Thymus (tissue), 11 donors: ENCODE measurements at regions not wholly inside any gene's neighbourhood (a gene's known extent, or its start where the extent isn't known, plus 50 kb on each side); places are given as distances from the start of the nearest gene placed in this dataset.

Source experiments
- DNase-seq, 9 donors: peaks; one replicate each; pipeline ENCODE4 v3.0.0-alpha.2; 2013; ENCODE audit warnings: low spot score in 9 of 9, low read depth in 6 of 9, missing footprints in 1 of 9
- H3K27ac ChIP-seq, 2 donors: one replicate each; pipeline ENCODE4 v1.5.1; 2013; ENCODE audit warnings: control low read depth in 1 of 2, low read depth in 1 of 2, low read length in 1 of 2, mild to moderate bottlenecking in 1 of 2, moderate library complexity in 1 of 2
- H3K27me3 ChIP-seq, 2 donors: one replicate each; pipeline ENCODE4 v1.5.1; 2013; ENCODE audit warnings: low read length in 1 of 2; ENCODE audit not compliant: control insufficient read depth in 2 of 2, insufficient read depth in 1 of 2
- H3K36me3 ChIP-seq, 2 donors: one replicate each; pipeline ENCODE4 v1.5.1; 2013; ENCODE audit warnings: low read length in 1 of 2, mild to moderate bottlenecking in 1 of 2, moderate library complexity in 1 of 2; ENCODE audit not compliant: control insufficient read depth in 2 of 2, insufficient read depth in 2 of 2
- H3K4me1 ChIP-seq, 2 donors: one replicate each; pipeline ENCODE4 v1.5.1; 2013; ENCODE audit warnings: low read length in 2 of 2; ENCODE audit not compliant: control insufficient read depth in 2 of 2, insufficient read depth in 2 of 2
- H3K4me3 ChIP-seq, 2 donors: one replicate each; pipeline ENCODE4 v1.5.1; 2013; ENCODE audit warnings: low read length in 2 of 2, control low read depth in 1 of 2, mild to moderate bottlenecking in 1 of 2
- H3K9me3 ChIP-seq, 2 donors: one replicate each; pipeline ENCODE4 v1.5.1; 2013; ENCODE audit warnings: low read length in 1 of 2, mild to moderate bottlenecking in 1 of 2; ENCODE audit not compliant: control insufficient read depth in 2 of 2, insufficient read depth in 1 of 2
- WGBS: extraction: QIAGEN DNeasy Blood & Tissue Kit; methylation state at CpG from one replicate; pipeline ENCODE4 v1.1.7; 2013; 5-methylcytosine and 5-hydroxymethylcytosine counted together
- donor health status: healthy.

DNA sequence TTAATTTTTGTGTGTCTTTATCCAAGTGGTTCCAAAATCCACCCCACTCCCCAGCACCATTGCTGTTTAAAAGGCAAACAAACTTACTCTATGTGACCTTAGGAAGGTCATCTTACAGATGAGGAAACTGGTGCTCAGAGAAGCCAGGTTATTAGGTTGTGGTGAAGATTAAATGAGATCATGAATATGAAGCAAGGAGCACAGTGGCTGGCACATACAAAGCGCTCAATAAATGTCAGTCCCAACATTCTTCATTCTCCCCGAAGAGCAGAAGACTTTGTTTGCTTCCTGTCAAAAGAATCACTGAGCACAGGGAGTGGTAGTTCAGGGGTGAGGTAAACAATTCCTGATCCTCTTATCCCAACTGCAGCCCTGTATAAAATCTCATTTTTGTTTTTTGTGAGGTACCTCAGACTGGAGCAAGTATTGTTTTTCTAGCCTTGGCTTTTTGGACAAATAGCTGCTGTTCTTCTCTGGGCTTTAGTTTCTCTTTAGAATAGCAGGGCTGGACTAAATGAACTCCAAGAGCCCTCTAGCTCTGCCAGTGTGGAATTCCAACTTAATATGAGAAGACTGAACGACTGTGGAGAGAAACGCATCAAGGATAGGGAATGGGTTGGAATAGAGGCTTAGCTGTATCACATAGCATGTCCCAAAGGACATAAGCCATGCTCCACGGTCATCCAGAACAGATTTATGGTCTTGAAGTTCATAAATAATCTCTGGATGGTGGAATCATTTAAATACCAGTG, 455.3 kb upstream of the USP24 start:
- WGBS = 88% methylated on average over 5 of the region's 5 CpGs
- no peaks in the 10 kb centered on the region for H3K9me3 ChIP-seq
- H3K27ac ChIP-seq = no peak overlapping the region
- no peaks in the 10 kb centered on the region for H3K27me3 ChIP-seq
- no peak for DNase-seq
- no peak overlapping the region for H3K4me3 ChIP-seq
- no peaks in the 10 kb centered on the region for H3K4me1 ChIP-seq
- no peaks in the 10 kb centered on the region for H3K36me3 ChIP-seq

DNA sequence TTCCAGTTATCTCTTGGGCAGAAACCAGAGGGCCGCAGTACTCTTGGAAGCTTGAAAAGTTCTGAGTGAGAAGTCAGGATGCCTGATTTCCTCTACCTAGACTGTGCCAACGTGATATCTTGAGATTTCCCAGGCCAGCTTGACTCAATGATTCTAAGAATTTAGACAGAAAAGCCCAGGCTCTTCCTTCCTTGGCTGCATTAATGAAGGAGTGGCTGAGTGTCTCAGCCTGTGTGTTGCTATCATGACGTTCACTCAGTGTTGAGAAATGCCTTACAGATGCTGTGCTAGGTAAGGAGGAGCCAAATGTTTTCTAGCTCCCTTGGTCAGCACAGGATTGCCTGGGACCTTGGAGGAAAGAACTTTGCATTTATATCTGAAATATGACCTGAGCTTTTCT, 454.1 kb upstream of the USP24 start:
- Histone ChIP-seq H3K9me3 (no peaks in the 10 kb centered on the region), H3K27ac (no peak overlapping the region), H3K27me3 (no peaks in the 10 kb centered on the region), H3K4me1 (no peaks in the 10 kb centered on the region), H3K4me3 (no peak overlapping the region), H3K36me3 (no peaks in the 10 kb centered on the region)
- no peak for DNase-seq
- WGBS = 82% methylated on average over 3 of the region's 3 CpGs

DNA sequence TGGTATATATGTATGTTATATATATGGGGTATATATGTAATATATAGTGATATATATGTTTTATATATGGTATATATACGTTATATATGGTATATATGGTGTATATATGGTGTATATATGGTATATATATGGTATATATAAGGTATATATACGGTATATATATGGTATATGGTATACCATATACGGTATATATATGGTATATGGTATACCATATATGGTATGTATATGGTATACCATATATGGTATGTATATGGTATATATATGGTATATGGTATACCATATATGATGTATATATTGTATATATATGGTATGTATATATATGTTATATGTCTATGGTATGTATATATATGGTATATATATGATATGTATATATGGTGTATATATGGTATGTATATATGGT, 447.7 kb upstream of the USP24 start:
- H3K4me3 ChIP-seq = no peak overlapping the region
- H3K4me1 ChIP-seq = no peaks in the 10 kb centered on the region
- H3K9me3 ChIP-seq = no peaks in the 10 kb centered on the region
- no peaks in the 10 kb centered on the region for H3K27me3 ChIP-seq
- H3K36me3 ChIP-seq = no peaks in the 10 kb centered on the region
- 91% methylated on average over 3 of the region's 3 CpGs for WGBS
- DNase-seq = no peak
- no peak overlapping the region for H3K27ac ChIP-seq

DNA sequence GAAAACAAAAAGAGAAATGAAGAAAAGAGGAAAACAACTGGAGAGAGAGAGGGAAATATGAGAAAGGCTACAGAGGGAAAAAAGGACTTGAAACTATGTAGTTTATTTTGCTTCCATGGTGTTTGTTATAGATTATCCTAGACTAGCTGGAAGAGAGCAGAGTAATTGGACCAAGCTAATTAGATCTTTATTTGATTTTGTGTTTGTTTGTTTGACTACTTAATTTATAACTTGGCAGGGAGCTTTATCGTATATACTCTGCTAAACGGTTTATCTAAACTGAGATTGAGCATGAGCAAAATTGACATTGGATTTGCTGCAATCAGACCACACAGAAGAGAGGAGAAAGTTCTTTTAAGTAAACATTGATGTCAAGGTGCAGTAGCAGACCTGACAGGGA, 443.8 kb upstream of the USP24 start:
- no peaks in the 10 kb centered on the region for H3K27me3 ChIP-seq
- no peak overlapping the region for H3K27ac ChIP-seq
- DNase-seq = no peak
- 92% methylated on average over 2 of the region's 2 CpGs for WGBS
- H3K9me3 ChIP-seq = no peaks in the 10 kb centered on the region
- H3K4me1 ChIP-seq = no peaks in the 10 kb centered on the region
- no peaks in the 10 kb centered on the region for H3K36me3 ChIP-seq
- H3K4me3 ChIP-seq = no peak overlapping the region

DNA sequence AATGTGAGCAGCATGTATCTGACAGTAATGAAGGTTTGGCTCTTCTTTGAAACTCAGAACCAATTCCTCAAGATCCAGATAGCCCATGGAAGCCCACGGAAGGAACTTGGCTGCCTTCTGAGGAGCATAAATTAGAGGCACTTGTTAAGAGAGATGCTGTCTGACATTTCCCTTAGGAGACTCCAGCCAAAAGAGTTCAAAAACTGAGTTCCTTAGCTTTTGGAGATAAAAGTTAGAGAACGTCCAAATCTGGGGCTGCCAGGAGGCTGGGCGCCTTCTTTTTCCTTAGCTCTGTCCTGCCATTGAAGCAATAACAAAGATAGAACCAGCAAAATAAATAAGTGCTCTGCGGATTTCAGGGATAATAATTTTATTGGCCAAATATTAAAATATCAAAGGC, 439.6 kb upstream of the USP24 start:
- Histone ChIP-seq H3K9me3 (no peaks in the 10 kb centered on the region), H3K4me3 (no peak overlapping the region), H3K27me3 (no peaks in the 10 kb centered on the region), H3K4me1 (no peaks in the 10 kb centered on the region), H3K27ac (no peak overlapping the region), H3K36me3 (no peaks in the 10 kb centered on the region)
- DNase-seq = no peak
- 95% methylated on average over 4 of the region's 4 CpGs for WGBS

DNA sequence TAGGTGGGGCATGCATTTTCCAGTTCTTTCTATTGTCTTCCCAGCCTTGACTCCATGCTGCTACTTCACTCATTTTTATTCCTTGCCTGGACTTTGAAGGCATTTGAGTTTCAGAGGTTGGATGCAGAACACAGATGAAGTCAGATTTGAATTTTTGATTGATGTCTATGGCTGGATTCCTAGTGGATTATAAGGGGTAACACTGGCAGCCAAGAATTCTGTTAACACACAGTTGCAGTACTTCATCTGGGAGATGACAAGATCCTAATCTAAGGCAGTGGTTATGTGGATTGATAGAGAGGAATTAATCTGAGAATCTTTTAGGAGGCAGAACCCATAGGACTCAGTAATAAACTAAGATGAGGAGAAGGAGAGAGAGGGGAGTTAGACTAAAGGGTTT, 439.0 kb upstream of the USP24 start:
- Histone ChIP-seq H3K36me3 (no peaks in the 10 kb centered on the region), H3K4me1 (no peaks in the 10 kb centered on the region), H3K27me3 (no peaks in the 10 kb centered on the region), H3K27ac (no peak overlapping the region), H3K4me3 (no peak overlapping the region), H3K9me3 (no peaks in the 10 kb centered on the region)
- DNase-seq = no peak

DNA sequence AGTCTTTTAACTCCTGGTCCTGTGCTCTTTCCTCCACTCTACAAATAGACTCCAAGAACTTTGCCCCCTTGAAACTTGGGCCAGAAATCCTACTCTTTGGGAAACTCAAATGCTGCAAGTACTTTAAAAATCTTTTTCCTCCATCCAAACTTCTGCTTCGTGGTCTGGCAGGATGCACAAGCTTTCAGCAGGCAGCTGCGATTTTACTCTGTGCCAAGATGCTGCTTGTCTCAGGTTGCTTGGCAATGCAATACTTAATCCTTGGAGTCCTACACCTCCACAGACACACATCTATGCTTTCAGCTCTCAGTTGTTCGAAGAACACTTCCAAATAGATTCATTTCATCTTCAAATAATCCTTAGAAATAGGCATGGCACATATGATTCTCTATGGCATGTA, 435.3 kb upstream of the USP24 start:
- no peak overlapping the region for H3K4me3 ChIP-seq
- WGBS = 63% methylated on average over 3 of the region's 3 CpGs
- no peaks in the 10 kb centered on the region for H3K36me3 ChIP-seq
- no peaks in the 10 kb centered on the region for H3K27me3 ChIP-seq
- no peaks in the 10 kb centered on the region for H3K9me3 ChIP-seq
- H3K4me1 ChIP-seq = no peaks in the 10 kb centered on the region
- DNase-seq = no peak
- H3K27ac ChIP-seq = no peak overlapping the region

DNA sequence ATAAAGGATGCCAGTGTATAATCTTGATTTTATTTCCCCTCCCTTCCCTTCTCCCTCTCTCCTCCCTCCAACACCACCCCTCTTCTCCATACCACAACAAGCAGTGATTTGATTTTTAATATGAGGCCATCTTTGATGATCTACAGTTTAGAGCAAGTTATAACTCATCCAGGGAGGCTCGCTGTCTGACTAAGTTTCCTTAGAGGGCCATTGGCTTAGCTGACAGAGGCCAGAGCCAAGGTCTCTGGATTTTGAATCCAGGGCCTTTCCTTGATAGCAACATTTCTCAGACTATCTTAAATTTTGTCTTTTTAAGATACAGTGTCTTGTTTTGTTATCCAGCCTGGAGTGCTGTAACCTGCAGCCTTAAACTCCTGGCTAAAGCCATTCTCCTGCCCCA, 431.0 kb upstream of the USP24 start:
- Histone ChIP-seq H3K36me3 (no peaks in the 10 kb centered on the region), H3K27ac (no peak overlapping the region), H3K4me3 (no peak overlapping the region), H3K9me3 (no peaks in the 10 kb centered on the region), H3K27me3 (no peaks in the 10 kb centered on the region), H3K4me1 (no peaks in the 10 kb centered on the region)
- DNase-seq = no peak
- WGBS = 96% methylated on average over 1 of the region's 1 CpG

DNA sequence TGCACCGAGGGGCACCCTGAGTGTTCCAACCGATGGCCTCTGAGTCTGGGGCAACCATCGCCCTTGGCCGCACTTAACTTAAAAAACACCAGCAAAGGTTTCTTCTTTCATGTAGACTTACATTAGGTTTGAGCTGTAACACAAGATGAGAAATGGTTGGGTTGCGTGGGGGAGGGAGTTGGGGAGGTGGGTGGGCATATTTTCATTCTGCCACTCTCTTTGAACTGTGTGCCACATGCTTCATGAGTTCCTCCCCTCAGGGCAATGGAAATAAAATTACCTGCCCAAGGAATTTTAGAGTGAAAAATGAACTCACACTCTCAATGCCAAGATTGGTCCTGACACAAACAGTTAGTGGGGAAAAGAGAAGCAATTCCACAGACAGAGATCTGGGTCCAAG, 430.1 kb upstream of the USP24 start:
- H3K27ac ChIP-seq = no peak overlapping the region
- no peaks in the 10 kb centered on the region for H3K9me3 ChIP-seq
- no peaks in the 10 kb centered on the region for H3K36me3 ChIP-seq
- H3K4me3 ChIP-seq = no peak overlapping the region
- no peak for DNase-seq
- no peaks in the 10 kb centered on the region for H3K27me3 ChIP-seq
- WGBS = 96% methylated on average over 5 of the region's 5 CpGs
- H3K4me1 ChIP-seq = no peaks in the 10 kb centered on the region

DNA sequence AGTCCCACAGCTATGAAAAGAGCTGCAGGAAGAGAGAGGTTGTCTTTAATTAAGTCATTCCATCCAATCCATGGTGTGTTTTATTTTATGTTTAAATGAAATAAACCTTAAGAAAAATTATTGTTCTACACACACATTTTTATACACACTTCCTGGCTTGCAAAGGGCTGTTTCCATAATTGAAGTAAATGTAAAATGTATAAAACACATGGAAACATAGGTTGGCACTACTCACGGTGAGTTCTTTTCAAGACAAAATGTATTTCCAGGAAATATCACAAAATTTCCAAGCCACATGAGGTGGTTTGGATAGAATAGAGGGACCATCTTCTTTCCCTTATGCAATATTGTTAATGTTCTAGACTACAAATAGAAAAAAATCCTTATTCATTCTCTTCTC, 426.8 kb upstream of the USP24 start:
- Histone ChIP-seq H3K4me1 (no peaks in the 10 kb centered on the region), H3K27ac (no peak overlapping the region), H3K4me3 (no peak overlapping the region), H3K9me3 (no peaks in the 10 kb centered on the region), H3K27me3 (no peaks in the 10 kb centered on the region), H3K36me3 (no peaks in the 10 kb centered on the region)
- no peak for DNase-seq
- WGBS = 89% methylated on average over 1 of the region's 1 CpG
